ENCODE measurements at regions not wholly inside any gene's neighbourhood (a gene's known extent, or its start where the extent isn't known, plus 50 kb on each side); places are given as distances from the start of the nearest gene placed in this dataset.

DNA sequence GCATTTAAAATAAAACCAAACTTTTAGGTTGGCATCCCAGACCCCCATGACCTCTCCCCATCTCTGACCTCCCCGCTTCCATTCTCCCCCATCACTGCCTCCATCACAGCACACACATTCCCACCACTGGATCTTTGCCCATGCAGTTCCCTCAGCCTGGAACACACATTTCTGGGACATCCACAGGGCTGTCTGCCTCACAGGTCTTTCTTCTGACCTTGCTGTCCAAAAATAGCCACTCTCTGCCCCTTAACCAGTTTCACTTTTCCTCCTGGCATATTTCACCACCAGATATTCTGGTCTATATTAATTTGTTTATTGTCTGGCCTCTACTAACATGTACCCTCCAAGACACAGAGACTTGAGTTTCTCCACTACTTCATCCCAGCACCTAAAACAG, 75.2 kb upstream of the PRDM11 start:
- Histone ChIP-seq H3K4me2 (ENCODE audit: low read length) (no peak overlapping the region), H3K4me3 (ENCODE audit: low read depth, low read length, poor library complexity, severe bottlenecking) (no peak overlapping the region), H3K9me2 (ENCODE audit: low read depth, low read length) (no peaks in the 10 kb centered on the region), H2AFZ (ENCODE audit: low read length) (no peak overlapping the region), H3F3A (ENCODE audit: insufficient read depth, low read length) (no peaks in the 10 kb centered on the region), H3K79me2 (ENCODE audit: insufficient read depth, low read length) (no peaks in the 10 kb centered on the region), H3K36me3 (ENCODE audit: insufficient read depth, low read length) (no peaks in the 10 kb centered on the region), H3K9ac (ENCODE audit: low read length) (no peak overlapping the region), H3K9me3 (ENCODE audit: low read length) (no peaks in the 10 kb centered on the region), H3K27me3 (ENCODE audit: insufficient read depth, low read length) (no peaks in the 10 kb centered on the region), H4K20me1 (ENCODE audit: insufficient read depth, low read length) (no peaks in the 10 kb centered on the region), H3K4me1 (ENCODE audit: insufficient read depth, low read length, severe bottlenecking) (peaks cover 8% of the 10 kb centered on the region), H3K27ac (ENCODE audit: low read depth, low read length, poor library complexity, severe bottlenecking) (no peak overlapping the region)
- no peak for TF ChIP-seq EZH2 (IDR thresholded peaks at IDR 0.05; ENCODE audit: borderline replicate concordance, low read length)
- TF ChIP-seq, protein P1, sequence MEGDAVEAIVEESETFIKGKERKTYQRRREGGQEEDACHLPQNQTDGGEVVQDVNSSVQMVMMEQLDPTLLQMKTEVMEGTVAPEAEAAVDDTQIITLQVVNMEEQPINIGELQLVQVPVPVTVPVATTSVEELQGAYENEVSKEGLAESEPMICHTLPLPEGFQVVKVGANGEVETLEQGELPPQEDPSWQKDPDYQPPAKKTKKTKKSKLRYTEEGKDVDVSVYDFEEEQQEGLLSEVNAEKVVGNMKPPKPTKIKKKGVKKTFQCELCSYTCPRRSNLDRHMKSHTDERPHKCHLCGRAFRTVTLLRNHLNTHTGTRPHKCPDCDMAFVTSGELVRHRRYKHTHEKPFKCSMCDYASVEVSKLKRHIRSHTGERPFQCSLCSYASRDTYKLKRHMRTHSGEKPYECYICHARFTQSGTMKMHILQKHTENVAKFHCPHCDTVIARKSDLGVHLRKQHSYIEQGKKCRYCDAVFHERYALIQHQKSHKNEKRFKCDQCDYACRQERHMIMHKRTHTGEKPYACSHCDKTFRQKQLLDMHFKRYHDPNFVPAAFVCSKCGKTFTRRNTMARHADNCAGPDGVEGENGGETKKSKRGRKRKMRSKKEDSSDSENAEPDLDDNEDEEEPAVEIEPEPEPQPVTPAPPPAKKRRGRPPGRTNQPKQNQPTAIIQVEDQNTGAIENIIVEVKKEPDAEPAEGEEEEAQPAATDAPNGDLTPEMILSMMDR (IDR thresholded peaks at IDR 0.05; ENCODE audit: low read length): no peak

DNA sequence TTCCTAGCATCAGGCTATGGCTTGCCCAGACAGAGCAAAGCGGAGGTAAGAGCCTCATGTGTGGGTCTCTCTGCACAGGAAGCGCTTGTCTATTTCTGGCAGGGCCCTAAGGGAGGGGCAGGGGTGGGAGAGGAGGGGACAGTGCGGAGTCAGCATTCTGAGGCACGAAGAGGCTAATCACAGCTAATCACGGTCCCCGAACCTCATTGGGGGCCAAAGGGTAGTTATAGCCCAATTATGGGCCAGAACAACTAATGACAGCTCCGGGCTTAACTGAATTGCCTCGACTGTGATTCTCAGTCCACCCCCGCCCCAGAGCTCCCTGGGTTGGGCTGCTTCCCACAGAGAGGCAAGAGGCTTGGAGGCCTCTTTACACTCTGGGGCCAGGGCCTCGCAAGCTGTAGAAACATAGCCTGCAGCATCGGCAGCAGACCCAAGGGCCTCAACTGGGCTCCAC, 72.7 kb upstream of the PRDM11 start:
- Histone ChIP-seq H3K9me3 (ENCODE audit: low read length) (no peaks in the 10 kb centered on the region), H3F3A (ENCODE audit: insufficient read depth, low read length) (no peaks in the 10 kb centered on the region), H3K4me3 (ENCODE audit: low read depth, low read length, poor library complexity, severe bottlenecking) (no peak overlapping the region), H3K4me1 (ENCODE audit: insufficient read depth, low read length, severe bottlenecking) (peaks cover 8% of the 10 kb centered on the region), H3K36me3 (ENCODE audit: insufficient read depth, low read length) (no peaks in the 10 kb centered on the region), H3K27me3 (ENCODE audit: insufficient read depth, low read length) (no peaks in the 10 kb centered on the region; the same call in 1 of the 2 replicates), H4K20me1 (ENCODE audit: insufficient read depth, low read length) (no peaks in the 10 kb centered on the region), H3K9me2 (ENCODE audit: low read depth, low read length) (no peaks in the 10 kb centered on the region), H2AFZ (ENCODE audit: low read length) (no peak overlapping the region), H3K79me2 (ENCODE audit: insufficient read depth, low read length) (no peaks in the 10 kb centered on the region), H3K27ac (ENCODE audit: low read depth, low read length, poor library complexity, severe bottlenecking) (no peak overlapping the region), H3K4me2 (ENCODE audit: low read length) (no peak overlapping the region), H3K9ac (ENCODE audit: low read length) (no peak overlapping the region)
- TF ChIP-seq, protein P1 (IDR thresholded peaks at IDR 0.05; ENCODE audit: low read length): no peak
- TF ChIP-seq EZH2 (IDR thresholded peaks at IDR 0.05; ENCODE audit: borderline replicate concordance, low read length): no peak

DNA sequence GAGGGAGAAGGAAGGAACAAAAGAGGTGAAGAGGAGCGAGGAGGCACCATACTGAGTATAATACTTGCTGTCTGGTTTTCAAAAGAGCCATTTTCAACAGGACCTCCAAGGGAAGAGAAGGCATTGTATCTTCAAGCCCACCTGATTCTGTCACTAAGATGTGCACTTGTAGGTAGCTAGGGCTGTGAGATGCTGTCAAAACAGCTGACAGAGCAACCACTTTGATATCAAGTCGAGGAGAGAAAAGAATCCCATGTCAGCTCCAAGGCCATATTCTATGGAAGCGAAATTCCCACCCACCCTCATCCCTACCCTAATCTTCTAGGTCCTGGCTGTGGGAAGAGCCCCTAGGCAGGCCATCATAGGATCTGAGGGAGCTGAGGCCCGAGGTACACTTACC, 70.9 kb upstream of the PRDM11 start:
- Histone ChIP-seq H3K9ac (ENCODE audit: low read length) (no peak overlapping the region), H3K4me3 (ENCODE audit: low read depth, low read length, poor library complexity, severe bottlenecking) (no peak overlapping the region), H3K36me3 (ENCODE audit: insufficient read depth, low read length) (no peaks in the 10 kb centered on the region), H3K4me2 (ENCODE audit: low read length) (no peak overlapping the region), H4K20me1 (ENCODE audit: insufficient read depth, low read length) (no peaks in the 10 kb centered on the region), H3K4me1 (ENCODE audit: insufficient read depth, low read length, severe bottlenecking) (peaks cover 20% of the 10 kb centered on the region), H3K27ac (ENCODE audit: low read depth, low read length, poor library complexity, severe bottlenecking) (no peak overlapping the region), H2AFZ (ENCODE audit: low read length) (no peak overlapping the region), H3K9me2 (ENCODE audit: low read depth, low read length) (no peaks in the 10 kb centered on the region), H3F3A (ENCODE audit: insufficient read depth, low read length) (no peaks in the 10 kb centered on the region), H3K27me3 (ENCODE audit: insufficient read depth, low read length) (no peaks in the 10 kb centered on the region; the same call in 1 of the 2 replicates), H3K79me2 (ENCODE audit: insufficient read depth, low read length) (no peaks in the 10 kb centered on the region), H3K9me3 (ENCODE audit: low read length) (no peaks in the 10 kb centered on the region)
- TF ChIP-seq EZH2 (IDR thresholded peaks at IDR 0.05; ENCODE audit: borderline replicate concordance, low read length): no peak
- TF ChIP-seq, protein P1 (IDR thresholded peaks at IDR 0.05; ENCODE audit: low read length): no peak
